D341Med (cell line): ENCODE measurements at regions not wholly inside any gene's neighbourhood (a gene's known extent, or its start where the extent isn't known, plus 50 kb on each side); places are given as distances from the start of the nearest gene placed in this dataset.

Experiments
- DNase-seq: peaks from one replicate; pipeline ENCODE4 v3.0.0; 2012; ENCODE audit warnings: low spot score

DNA sequence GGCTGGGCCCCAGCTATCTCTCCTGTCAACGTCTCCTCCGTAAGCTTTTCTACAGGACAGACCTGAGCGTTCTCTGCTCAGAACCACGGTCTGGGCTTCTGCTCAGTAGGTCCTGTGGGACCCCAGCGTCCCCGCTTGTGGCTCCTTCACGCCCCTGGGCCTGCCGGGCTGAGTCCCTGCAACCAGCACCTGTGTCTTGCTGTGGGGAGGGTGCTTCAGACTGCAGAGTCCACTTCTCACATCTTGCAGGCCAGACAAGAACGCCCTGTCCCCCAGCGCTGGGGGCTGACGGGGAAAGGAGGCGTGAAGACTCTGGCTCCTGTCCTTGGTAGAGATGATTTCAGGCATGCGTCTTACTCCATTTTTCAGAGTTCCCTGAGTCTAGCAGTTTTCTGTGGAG, 1480.8 kb downstream of the BRD1 start:
- no peak for DNase-seq

- no peak for DNase-seq
Measured at GRCh38 chr22:48346311-48346710, 1481.4 kb downstream of the BRD1 start.

GRCh38 chr22:48345631-48346030, 1482.0 kb downstream of the BRD1 start:
- DNase-seq = no peak

- no peak for DNase-seq
Measured at GRCh38 chr22:48343461-48343860, 1484.2 kb downstream of the BRD1 start.

- DNase-seq = no peak
Measured at GRCh38 chr22:48342732-48343131, 1484.9 kb downstream of the BRD1 start.

GRCh38 chr22:48342016-48342415, 1485.7 kb downstream of the BRD1 start:
- no peak for DNase-seq

DNA sequence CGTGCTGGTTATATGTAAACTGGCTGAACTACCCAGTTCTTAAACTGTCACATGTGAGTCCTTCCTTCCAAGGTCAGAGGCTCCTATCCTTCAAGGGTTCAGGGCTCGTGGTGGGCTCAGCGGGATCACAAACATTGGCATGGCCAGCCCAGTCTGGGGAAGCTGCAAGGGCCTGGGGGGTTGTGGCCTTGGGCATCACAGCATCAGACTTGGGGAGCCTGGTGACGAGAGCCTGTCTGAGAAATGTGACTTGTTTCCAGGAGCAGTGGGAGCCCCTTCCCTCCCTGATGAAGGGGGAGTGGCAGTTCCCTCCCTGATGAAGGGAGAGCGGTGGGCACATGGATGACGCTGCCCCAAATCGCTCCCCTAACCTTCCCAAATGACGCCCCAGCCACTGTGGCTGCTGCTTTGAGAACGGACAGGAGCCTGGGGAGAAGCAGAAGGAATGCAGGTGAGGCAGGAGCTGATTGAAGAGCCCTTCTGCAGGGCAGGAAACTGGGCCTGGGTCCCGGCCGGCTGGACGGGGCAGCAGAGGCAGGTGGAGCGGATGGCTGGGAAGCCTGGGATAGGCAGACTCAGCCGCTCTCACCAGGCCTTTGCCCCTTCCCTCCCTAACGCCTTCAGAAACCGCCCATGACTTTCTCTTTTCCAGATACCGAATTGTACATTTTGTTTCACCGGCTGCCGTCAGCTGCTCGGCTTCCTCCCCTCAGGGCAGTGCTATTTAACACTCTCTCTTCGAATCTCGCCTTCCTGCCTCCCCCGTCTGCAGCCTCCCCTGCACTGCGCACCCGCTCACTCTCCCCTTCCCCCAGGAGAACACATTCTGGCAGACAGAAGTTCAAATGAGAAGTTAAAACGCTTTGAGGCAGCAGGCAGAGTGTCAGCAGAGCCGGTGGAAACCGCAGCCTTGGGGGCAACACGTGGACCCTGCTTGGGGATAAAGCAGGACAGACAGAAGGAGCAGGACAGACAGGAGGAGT, 1486.7 kb downstream of the BRD1 start:
- DNase-seq = no peak

- no peak for DNase-seq
Measured at GRCh38 chr22:48340191-48340590, 1487.5 kb downstream of the BRD1 start.

GRCh38 chr22:48338793-48339705, 1488.6 kb downstream of the BRD1 start:
- DNase-seq = no peak

DNA sequence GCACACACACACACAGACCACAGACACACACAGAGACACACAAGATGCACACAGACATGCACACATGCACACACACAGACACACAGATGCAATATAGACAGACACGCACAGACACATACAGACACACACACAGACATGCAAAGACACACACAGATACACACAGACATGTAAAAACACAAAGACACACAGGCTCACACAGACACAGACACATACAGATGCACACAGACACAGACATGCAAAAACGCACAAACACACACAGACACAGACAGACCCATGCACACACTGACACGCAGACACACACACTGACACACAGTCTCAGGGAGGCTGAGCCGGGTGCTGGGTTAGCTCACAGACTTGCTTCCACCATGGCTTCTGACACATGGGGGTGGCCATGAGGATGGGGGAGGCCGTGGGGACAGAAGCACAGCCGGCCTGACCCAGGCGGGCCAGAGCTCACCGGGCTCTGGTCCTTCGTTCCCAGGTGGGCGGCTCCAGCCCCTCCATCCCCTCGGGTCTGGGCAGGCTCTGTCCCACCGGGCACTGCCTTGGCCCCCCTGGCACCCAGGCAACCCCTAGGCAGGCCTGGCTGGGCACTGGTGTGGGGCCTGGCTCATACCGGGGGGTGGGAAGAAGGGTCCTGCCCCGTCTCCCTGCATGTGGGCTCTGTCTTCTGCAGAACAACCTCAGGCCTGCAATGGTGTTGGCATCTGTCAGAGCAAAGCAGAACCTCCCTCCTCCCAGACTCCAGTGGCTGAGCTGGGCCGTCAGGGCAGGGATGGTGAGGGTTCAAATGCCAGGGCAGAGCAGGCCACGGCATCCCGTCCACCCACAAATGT, 1489.5 kb downstream of the BRD1 start:
- no peak for DNase-seq

- no peak for DNase-seq
Measured at GRCh38 chr22:48336339-48337060, 1491.2 kb downstream of the BRD1 start.

GRCh38 chr22:48335442-48336139, 1492.1 kb downstream of the BRD1 start:
- no peak for DNase-seq

DNA sequence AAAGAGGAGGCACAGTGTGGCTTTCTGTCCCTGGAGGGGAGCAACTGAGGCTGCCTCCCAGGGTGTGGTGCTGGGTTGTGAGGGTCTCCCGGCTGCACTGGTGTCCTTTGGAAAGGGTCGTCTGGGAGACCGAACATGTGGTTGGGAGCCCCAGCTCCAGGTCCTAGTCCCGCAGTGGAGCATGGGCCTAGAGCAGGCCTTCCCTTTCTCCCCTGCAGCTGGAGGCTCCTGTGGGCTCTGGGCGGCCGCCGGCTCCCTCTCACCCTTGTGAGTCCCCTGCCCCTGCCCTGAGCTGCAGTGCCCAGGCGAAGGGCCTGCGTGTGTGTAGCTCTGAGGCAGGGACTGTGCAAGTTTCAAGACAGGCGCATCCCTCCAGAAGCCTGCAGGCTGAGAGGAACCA, 1492.7 kb downstream of the BRD1 start:
- DNase-seq = no peak

DNA sequence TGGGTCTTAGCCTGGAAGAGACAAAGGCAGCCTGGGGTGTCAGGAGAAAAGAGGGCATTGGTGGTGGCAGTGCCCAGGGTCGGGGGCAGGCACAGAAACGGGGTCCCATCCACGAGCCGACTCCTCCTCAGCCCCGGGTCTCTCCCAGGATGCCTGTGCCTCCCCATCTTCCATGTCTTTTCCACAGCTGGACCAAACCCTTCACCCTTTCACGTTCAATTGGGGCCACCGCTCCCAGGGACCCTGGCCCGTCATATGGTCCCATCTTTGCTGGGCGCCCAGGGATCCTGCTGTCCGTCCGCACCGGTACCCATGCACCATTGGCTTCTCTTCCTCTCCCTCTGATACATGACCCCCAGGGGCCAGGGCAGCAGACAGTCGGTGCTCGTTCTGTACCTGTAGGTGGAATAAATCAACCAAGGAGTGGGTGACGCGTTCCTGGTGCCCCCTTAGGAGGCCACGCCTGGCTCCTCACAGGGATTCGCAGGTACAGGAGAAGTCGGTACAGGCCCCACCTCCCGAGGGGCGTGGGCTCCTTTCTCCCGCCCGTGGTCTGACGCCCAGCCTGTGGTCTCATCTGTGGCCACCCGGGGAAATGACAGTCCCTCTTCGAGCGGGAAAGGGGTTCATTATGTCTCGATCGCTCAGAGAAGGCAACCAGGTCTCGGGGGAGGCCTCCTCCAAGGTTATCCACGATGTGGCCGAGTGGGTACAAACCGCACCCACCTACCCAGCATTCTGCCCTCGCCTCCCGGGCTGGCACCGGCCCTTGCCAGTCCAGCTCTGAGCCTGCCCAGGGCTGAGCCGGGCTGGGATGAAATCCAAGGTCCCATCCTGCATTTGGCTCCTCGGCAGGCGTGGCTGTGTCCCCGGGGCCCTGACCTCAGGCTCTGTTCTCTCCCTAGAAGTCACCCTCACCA, 1493.6 kb downstream of the BRD1 start:
- DNase-seq = no peak

DNA sequence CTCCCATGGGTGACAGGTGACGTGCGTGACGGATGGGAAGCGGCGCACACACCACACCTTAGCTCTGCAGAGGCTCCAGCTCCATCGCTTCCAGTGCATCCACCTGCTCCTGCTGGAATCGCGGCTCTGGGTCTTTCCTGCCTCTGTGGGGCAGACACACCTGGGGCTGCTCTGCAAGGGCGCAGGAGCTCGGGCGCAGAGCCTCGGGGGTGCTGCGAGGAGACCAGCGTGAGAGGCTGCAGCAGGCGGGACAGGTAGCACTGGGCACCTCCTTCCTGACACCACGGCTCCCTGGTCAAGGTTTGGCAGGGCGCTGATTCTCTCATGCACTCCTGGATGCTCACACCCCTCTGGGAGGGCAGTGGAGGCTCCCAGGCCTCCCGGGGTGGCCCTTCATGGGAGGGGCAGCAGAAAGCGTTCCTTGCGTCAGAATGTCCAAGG, 1494.3 kb downstream of the BRD1 start:
- no peak for DNase-seq

GRCh38 chr22:48332438-48333322, 1495.0 kb downstream of the BRD1 start:
- DNase-seq = no peak

- DNase-seq = no peak
Measured at GRCh38 chr22:48331691-48332220, 1495.9 kb downstream of the BRD1 start.

- DNase-seq = no peak
Measured at GRCh38 chr22:48331266-48331665, 1496.4 kb downstream of the BRD1 start.
